Fibroblast of pulmonary artery (primary cell): ENCODE measurements at regions not wholly inside any gene's neighbourhood (a gene's known extent, or its start where the extent isn't known, plus 50 kb on each side); places are given as distances from the start of the nearest gene placed in this dataset.

Experiments used
- DNase-seq: peaks from one replicate; pipeline ENCODE4 v3.0.0-alpha.2; 2010; ENCODE audit warnings: low read depth
- H3K4me3 ChIP-seq: replicated peaks from 2 replicates; pipeline ENCODE4 v1.5.1; 2011; ENCODE audit warnings: low read depth, mild to moderate bottlenecking, control low read depth, low read length, moderate library complexity
- CTCF ChIP-seq: IDR thresholded peaks from 2 replicates; pipeline ENCODE4 v1.5.1; 2011; ENCODE audit warnings: mild to moderate bottlenecking, control low read depth, low read length, inconsistent platforms; ENCODE audit errors: missing control alignments

- DNase-seq: peak; percentile 62
- H3K4me3 ChIP-seq: no peak overlapping the region
- TF ChIP-seq CTCF: no peak
Observed at GRCh38 chr6:21800948-21801438, 207.4 kb downstream of the SOX4 start.

GRCh38 chr6:21801446-21802174 is 208.1 kb downstream of the SOX4 start:
- TF ChIP-seq CTCF: no peak
- no peak for DNase-seq
- no peak overlapping the region for H3K4me3 ChIP-seq

GRCh38 chr6:21802175-21802822 is 208.7 kb downstream of the SOX4 start:
- no peak for TF ChIP-seq CTCF
- DNase-seq: no peak
- H3K4me3 ChIP-seq: no peak overlapping the region

- peak; percentile 63 for DNase-seq
- TF ChIP-seq CTCF: no peak
- no peak overlapping the region for H3K4me3 ChIP-seq
Observed at GRCh38 chr6:21804941-21805610, 211.5 kb downstream of the SOX4 start.

- no peak overlapping the region for H3K4me3 ChIP-seq
- no peak for TF ChIP-seq CTCF
- no peak for DNase-seq
Observed at GRCh38 chr6:21807299-21808044, 213.9 kb downstream of the SOX4 start.

GRCh38 chr6:21808045-21808470 is 214.5 kb downstream of the SOX4 start:
- DNase-seq: peak; percentile 74

More at GRCh38 chr6:21808045-21808470, 214.5 kb downstream of the SOX4 start:
- no peak overlapping the region for H3K4me3 ChIP-seq
- TF ChIP-seq CTCF: no peak
